ENCODE measurements at regions not wholly inside any gene's neighbourhood (a gene's known extent, or its start where the extent isn't known, plus 50 kb on each side); places are given as distances from the start of the nearest gene placed in this dataset.

GRCh38 chr9:107894572-107895261, 405.1 kb upstream of the KLF4 start:
- Mint-ChIP-seq H3K36me3 (no peaks in the 10 kb centered on the region), H3K4me3 (no peak overlapping the region), H3K4me1 (no peaks in the 10 kb centered on the region), H3K27ac (no peak overlapping the region), H3K9me3 (peaks cover 24% of the 10 kb centered on the region)
- no peak for DNase-seq (ENCODE audit: low spot score in 2 of 2)
- no peak for ATAC-seq

GRCh38 chr9:107890921-107891465, 401.4 kb upstream of the KLF4 start:
- ATAC-seq: no peak
- H3K4me1 Mint-ChIP-seq: no peaks in the 10 kb centered on the region
- H3K4me3 Mint-ChIP-seq: no peak overlapping the region
- H3K27ac Mint-ChIP-seq: no peak overlapping the region
- no peak for DNase-seq (ENCODE audit: low spot score in 2 of 2)
- peaks cover 19% of the 10 kb centered on the region for H3K9me3 Mint-ChIP-seq
- H3K36me3 Mint-ChIP-seq: no peaks in the 10 kb centered on the region

GRCh38 chr9:107888773-107889227, 399.2 kb upstream of the KLF4 start:
- no peaks in the 10 kb centered on the region for H3K4me1 Mint-ChIP-seq
- DNase-seq (ENCODE audit: low spot score in 2 of 2): no peak
- H3K27ac Mint-ChIP-seq: no peak overlapping the region
- no peak for ATAC-seq
- H3K36me3 Mint-ChIP-seq: no peaks in the 10 kb centered on the region
- peaks cover 17% of the 10 kb centered on the region for H3K9me3 Mint-ChIP-seq
- no peak overlapping the region for H3K4me3 Mint-ChIP-seq

- no peaks in the 10 kb centered on the region for H3K4me1 Mint-ChIP-seq
- peaks cover 11% of the 10 kb centered on the region for H3K9me3 Mint-ChIP-seq
- H3K27ac Mint-ChIP-seq: no peak overlapping the region
- DNase-seq (ENCODE audit: low spot score in 2 of 2): no peak
- ATAC-seq: no peak
- H3K4me3 Mint-ChIP-seq: no peak overlapping the region
- H3K36me3 Mint-ChIP-seq: no peaks in the 10 kb centered on the region
These were observed 397.3 kb upstream of the KLF4 start for GRCh38 chr9:107886826-107887225.

GRCh38 chr9:107883496-107884124, 394.0 kb upstream of the KLF4 start:
- H3K4me3 Mint-ChIP-seq: no peak overlapping the region
- no peak overlapping the region for H3K27ac Mint-ChIP-seq
- DNase-seq (ENCODE audit: low spot score in 2 of 2): no peak
- H3K9me3 Mint-ChIP-seq: peaks cover 3% of the 10 kb centered on the region
- H3K36me3 Mint-ChIP-seq: no peaks in the 10 kb centered on the region
- H3K4me1 Mint-ChIP-seq: no peaks in the 10 kb centered on the region
- ATAC-seq: no peak

- Mint-ChIP-seq H3K36me3 (no peaks in the 10 kb centered on the region), H3K4me3 (no peak overlapping the region), H3K9me3 (no peaks in the 10 kb centered on the region), H3K4me1 (no peaks in the 10 kb centered on the region), H3K27ac (no peak overlapping the region)
- ATAC-seq (no peak), DNase-seq (ENCODE audit: low spot score in 2 of 2) (no peak)
These were observed 392.2 kb upstream of the KLF4 start for GRCh38 chr9:107881626-107882300.

GRCh38 chr9:107878462-107878861, 388.9 kb upstream of the KLF4 start:
- H3K9me3 Mint-ChIP-seq: peaks cover 3% of the 10 kb centered on the region
- no peak overlapping the region for H3K4me3 Mint-ChIP-seq
- ATAC-seq (no peak), DNase-seq (ENCODE audit: low spot score in 2 of 2) (no peak)
- no peaks in the 10 kb centered on the region for H3K36me3 Mint-ChIP-seq
- H3K4me1 Mint-ChIP-seq: no peaks in the 10 kb centered on the region
- H3K27ac Mint-ChIP-seq: no peak overlapping the region

DNA sequence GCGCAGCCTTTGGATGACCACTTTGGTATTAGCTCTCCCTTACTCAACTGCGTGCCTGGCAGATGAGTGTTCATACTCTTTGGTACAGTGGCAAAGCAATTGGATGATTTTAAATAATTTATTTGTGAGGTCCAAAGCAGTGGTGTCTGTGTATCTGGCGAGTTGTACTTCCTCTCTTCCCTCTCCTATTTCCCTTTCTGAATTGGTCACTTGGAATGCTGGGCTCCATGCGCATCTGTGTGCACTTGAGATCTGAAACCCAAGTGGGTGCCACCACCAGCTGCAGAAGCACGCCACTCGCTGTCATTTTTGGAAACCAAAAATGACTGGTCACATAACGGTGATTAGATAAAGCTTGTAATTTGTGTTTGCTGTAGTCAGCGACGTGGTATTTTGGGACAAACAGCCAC, 386.0 kb upstream of the KLF4 start:
- Mint-ChIP-seq H3K36me3 (no peaks in the 10 kb centered on the region), H3K27ac (no peak overlapping the region), H3K4me1 (no peaks in the 10 kb centered on the region), H3K4me3 (no peak overlapping the region), H3K9me3 (peaks cover 12% of the 10 kb centered on the region)
- ATAC-seq (no peak), DNase-seq (ENCODE audit: low spot score in 2 of 2) (no peak)

DNA sequence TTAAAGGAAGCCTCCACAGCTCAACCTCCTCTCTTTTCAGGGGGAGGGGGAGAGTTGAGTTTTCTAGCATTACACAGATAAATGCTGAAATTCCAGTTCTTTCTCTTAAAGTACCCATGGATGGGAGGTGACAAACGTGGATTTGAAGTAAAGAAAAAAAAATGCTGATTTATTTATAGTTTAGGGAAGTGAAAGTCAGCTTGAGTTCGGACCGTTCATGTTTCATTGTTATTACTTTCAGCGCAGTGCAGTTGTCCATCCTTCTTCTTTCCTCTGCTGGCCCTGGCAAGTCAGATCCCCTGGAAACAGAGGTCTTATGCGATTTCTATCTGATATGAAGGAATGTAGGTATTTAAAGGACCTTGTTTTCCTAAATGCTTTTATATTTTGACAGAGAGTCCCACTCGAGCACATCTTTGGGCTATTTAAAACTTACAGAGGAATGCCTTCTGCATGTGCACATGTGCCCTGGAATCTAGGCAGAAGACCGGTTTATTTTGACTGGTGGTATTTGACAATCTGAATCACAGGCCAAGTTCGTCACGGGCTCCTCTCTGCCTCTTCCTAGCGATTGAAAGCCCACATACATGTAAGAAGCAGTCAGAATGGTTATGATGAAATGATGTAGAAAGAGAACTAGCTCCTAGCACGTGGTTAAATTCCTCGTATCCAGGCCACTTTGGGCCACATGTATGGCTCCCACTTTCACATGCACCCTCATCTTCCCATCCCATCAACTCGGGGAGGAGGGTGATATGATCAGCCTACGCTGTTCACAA, 385.2 kb upstream of the KLF4 start:
- ATAC-seq (no peak), DNase-seq (ENCODE audit: low spot score in 2 of 2) (no peak)
- Mint-ChIP-seq H3K4me1 (no peaks in the 10 kb centered on the region), H3K9me3 (peaks cover 14% of the 10 kb centered on the region), H3K36me3 (no peaks in the 10 kb centered on the region), H3K4me3 (no peak overlapping the region), H3K27ac (no peak overlapping the region)

DNA sequence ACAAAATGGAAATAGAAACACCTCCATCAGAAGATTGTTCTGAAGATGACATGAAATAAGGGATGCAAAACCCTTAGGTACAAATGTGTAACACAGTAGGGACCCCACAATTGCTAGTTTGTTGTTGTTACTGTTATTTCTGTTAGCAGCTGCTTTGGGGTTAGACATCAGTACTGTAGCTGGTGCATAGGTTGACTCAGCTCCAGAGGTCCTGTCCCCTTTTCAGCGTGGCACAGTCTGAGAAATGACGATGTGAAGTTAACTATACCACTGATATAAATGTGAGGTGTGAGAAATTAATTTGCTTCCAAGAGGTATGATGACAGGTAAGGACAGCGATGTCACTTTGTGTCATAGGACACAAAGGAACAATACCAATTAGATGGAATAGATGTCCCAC, 384.6 kb upstream of the KLF4 start:
- no peak for DNase-seq (ENCODE audit: low spot score in 2 of 2)
- H3K4me3 Mint-ChIP-seq: no peak overlapping the region
- H3K36me3 Mint-ChIP-seq: no peaks in the 10 kb centered on the region
- peaks cover 14% of the 10 kb centered on the region for H3K9me3 Mint-ChIP-seq
- no peaks in the 10 kb centered on the region for H3K4me1 Mint-ChIP-seq
- no peak overlapping the region for H3K27ac Mint-ChIP-seq
- ATAC-seq: no peak

DNA sequence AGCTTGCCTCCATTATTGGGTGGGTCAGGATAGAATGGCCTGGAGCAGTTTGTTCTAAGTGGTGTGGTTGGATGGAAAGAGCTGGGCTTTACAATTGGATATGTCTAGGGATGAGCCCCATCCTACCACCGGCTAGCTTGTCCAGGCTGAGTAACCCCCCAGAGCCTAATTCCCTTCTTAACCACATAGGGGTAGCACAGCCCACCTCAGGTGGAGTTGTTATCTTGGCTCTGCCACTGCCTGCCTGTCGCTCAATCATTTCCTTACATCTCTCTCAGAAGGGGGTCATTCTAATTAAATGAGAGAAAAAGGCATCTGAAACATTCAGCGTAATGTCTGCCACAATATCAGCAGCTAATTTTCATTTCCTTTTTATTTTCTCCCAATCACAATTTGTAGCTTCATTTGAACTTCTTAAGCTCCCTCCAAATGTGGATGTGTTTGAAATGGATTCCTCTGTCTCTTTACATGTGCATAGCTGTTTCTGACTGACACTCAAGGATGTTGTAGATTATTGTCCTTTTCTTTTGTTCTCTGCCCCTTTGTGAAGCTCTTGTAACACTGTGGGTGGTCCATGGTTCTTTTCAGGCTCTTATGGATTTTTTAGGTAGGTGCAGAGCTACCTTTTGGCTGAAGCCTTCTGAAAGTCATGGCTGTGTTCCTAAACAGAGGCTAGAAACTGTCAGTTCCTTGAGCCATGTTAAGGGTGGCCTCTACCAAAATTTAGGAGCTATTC, 383.1 kb upstream of the KLF4 start:
- no peaks in the 10 kb centered on the region for H3K4me1 Mint-ChIP-seq
- no peak overlapping the region for H3K27ac Mint-ChIP-seq
- DNase-seq (ENCODE audit: low spot score in 2 of 2): no peak

DNA sequence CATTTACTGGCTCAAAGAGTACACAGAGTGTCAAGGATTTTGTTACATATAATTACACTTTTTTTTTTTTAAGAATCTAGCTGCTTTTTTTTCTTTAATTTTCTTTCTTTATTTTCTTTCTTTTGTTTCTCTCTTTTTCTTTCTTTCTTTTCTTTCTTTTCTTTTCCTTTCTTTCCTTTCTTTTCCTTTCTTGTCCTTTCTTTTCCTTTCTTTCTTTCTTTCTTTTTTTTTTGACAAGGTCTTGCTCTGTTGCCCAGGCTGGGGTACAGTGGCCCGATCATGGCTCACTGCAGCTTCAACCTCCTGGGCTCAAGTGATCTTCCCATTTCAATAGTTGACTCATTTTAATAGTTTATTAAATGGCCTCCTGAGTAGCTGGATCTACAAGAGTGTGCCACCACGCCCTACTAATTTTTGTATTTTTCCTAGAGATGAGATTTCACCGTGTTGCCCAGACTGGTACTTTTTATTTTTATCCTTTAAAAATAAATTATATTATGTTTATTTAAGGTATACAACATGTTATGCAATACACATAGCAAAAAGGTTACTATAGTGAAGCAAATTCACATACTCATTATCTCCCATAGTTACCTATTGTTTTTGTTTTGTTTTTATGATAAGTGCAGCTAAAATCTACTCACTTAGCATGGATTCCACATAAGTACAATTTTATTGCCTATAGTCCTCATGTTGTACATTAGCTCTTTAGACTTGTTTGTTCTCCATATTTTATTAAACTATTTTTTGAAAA, 381.5 kb upstream of the KLF4 start:
- Mint-ChIP-seq H3K9me3 (peaks cover 16% of the 10 kb centered on the region), H3K27ac (no peak overlapping the region), H3K36me3 (no peaks in the 10 kb centered on the region), H3K4me1 (no peaks in the 10 kb centered on the region), H3K4me3 (no peak overlapping the region)
- ATAC-seq: no peak
- DNase-seq (ENCODE audit: low spot score in 2 of 2): no peak

More for the DNA sequence above, 383.1 kb upstream of the KLF4 start:
- no peak overlapping the region for H3K4me3 Mint-ChIP-seq
- no peak for ATAC-seq
- H3K36me3 Mint-ChIP-seq: no peaks in the 10 kb centered on the region
- H3K9me3 Mint-ChIP-seq: peaks cover 16% of the 10 kb centered on the region

DNA sequence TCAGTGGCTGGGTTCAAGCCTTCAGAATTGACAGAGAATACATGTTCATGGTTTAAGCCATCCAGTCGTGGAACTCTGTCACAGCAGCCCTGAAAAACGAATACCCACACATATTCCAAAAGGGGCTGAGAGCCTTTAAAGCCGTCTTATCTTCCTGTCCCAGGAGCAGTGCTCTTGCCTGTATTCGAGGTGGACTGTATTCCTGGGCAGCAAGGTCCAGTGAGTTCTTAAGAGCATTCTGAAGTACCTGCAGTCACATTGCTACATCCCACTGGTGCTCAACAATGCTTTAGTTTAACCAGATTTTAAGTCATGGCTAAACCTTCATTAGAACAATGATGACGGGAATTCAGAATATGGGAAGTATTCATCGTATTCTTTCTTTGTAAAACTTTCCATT, 380.7 kb upstream of the KLF4 start:
- Mint-ChIP-seq H3K36me3 (no peaks in the 10 kb centered on the region), H3K4me3 (no peak overlapping the region), H3K4me1 (no peaks in the 10 kb centered on the region), H3K27ac (no peak overlapping the region), H3K9me3 (peaks cover 13% of the 10 kb centered on the region)
- no peak for DNase-seq (ENCODE audit: low spot score in 2 of 2)
- ATAC-seq: no peak

DNA sequence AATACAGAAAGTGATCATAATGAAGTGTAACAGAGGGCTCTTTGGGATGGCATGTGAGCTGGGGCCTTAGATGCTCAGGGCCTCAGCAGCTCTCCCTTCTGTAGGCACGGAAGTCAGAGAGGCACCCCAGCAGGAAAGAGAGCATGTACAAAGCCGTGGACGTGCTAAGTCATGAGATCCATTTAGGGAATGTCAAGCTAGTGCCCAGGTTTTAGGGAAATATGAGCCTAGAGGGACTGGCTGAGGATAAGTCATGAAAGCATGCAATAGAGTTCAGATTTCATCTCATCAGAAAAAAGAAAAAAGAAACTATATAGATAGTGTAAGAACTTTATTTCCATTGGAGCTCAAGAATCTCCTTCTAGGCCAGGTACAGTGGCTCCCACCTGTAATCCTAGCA, 379.5 kb upstream of the KLF4 start:
- peaks cover 13% of the 10 kb centered on the region for H3K9me3 Mint-ChIP-seq
- H3K4me3 Mint-ChIP-seq: no peak overlapping the region
- ATAC-seq (no peak), DNase-seq (ENCODE audit: low spot score in 2 of 2) (no peak)
- H3K36me3 Mint-ChIP-seq: no peaks in the 10 kb centered on the region
- H3K27ac Mint-ChIP-seq: no peak overlapping the region
- no peaks in the 10 kb centered on the region for H3K4me1 Mint-ChIP-seq

Measured in stimulated activated effector memory CD8-positive, alpha-beta T cell treated with anti-CD3 and anti-CD28 coated beads, Interleukin-12 subunit alpha, Interleukin-12 subunit beta, amount 100 ng/mL, for 72 hours (primary cell).